Keratinocyte (primary cell): ENCODE measurements at regions not wholly inside any gene's neighbourhood (a gene's known extent, or its start where the extent isn't known, plus 50 kb on each side); places are given as distances from the start of the nearest gene placed in this dataset.

Source experiments
- DNase-seq: peaks from one replicate; pipeline ENCODE4 v3.0.0-alpha.2; 2011; ENCODE audit warnings: low read depth, missing footprints, low spot score
- FAIRE-seq: peaks from 2 replicates; lab custom pipeline; 2011; peaks lifted over from hg19 to GRCh38; lab: Jason Lieb, UNC
- H2AFZ ChIP-seq: 2 replicates; pipeline ENCODE4 v1.6.0; 2012; ENCODE audit warnings: low read length, control low read depth, inconsistent platforms; ENCODE audit not compliant: control insufficient read depth
- H3K27ac ChIP-seq: 2 replicates; pipeline ENCODE4 v1.5.1; 2011; ENCODE audit warnings: low read length; ENCODE audit not compliant: control insufficient read depth, insufficient read depth
- H3K27me3 ChIP-seq: 3 replicates; pipeline ENCODE4 v1.6.0; 2011; ENCODE audit warnings: low read length; ENCODE audit not compliant: control insufficient read depth, insufficient read depth; ENCODE audit errors: extremely low read depth
- H3K36me3 ChIP-seq, 2 experiments: 2 replicates in 1 of 2; 3 replicates in 1 of 2; pipeline ENCODE4 v1.5.1; 2011; ENCODE audit warnings: low read length in 2 of 2, mild to moderate bottlenecking in 1 of 2; ENCODE audit not compliant: control insufficient read depth in 2 of 2, insufficient read depth in 2 of 2; ENCODE audit errors: extremely low read depth in 1 of 2
- H3K4me1 ChIP-seq: 3 replicates; pipeline ENCODE4 v1.5.1; 2011; ENCODE audit warnings: low read length; ENCODE audit not compliant: control insufficient read depth, insufficient read depth; ENCODE audit errors: extremely low read depth
- H3K4me2 ChIP-seq: 3 replicates; pipeline ENCODE4 v1.6.0; 2011; ENCODE audit warnings: low read depth, low read length; ENCODE audit not compliant: control insufficient read depth, insufficient read depth; ENCODE audit errors: extremely low read depth
- H3K4me3 ChIP-seq, 3 experiments: fragments of 200-600 bp in 1 of 3; sonication (generic) in 1 of 3; 2 replicates in 2 of 3; 3 replicates in 1 of 3; pipeline ENCODE4 v1.5.1; 2011 to 2016; ENCODE audit warnings: low read length in 3 of 3, mild to moderate bottlenecking in 3 of 3, control low read depth in 2 of 3, inconsistent platforms in 1 of 3, low read depth in 1 of 3, mixed read lengths in 1 of 3, mixed run types in 1 of 3, moderate library complexity in 1 of 3; ENCODE audit not compliant: control insufficient read depth in 2 of 3, insufficient read depth in 2 of 3; ENCODE audit errors: extremely low read depth in 1 of 3
- H3K79me2 ChIP-seq: 2 replicates; pipeline ENCODE4 v1.6.0; 2012; ENCODE audit warnings: low read length; ENCODE audit not compliant: control insufficient read depth, insufficient read depth
- H3K9ac ChIP-seq: 3 replicates; pipeline ENCODE4 v1.6.0; 2011; ENCODE audit warnings: low read length; ENCODE audit not compliant: control insufficient read depth, insufficient read depth; ENCODE audit errors: extremely low read depth
- H3K9me1 ChIP-seq: 3 replicates; pipeline ENCODE4 v1.6.0; 2011; ENCODE audit warnings: low read length; ENCODE audit not compliant: control insufficient read depth, insufficient read depth; ENCODE audit errors: extremely low read depth
- H3K9me3 ChIP-seq: 2 replicates; pipeline ENCODE4 v1.5.1; 2012; ENCODE audit warnings: low read depth, low read length; ENCODE audit not compliant: control insufficient read depth
- H4K20me1 ChIP-seq: 3 replicates; pipeline ENCODE4 v1.6.0; 2011; ENCODE audit warnings: low read length; ENCODE audit not compliant: control insufficient read depth, insufficient read depth; ENCODE audit errors: extremely low read depth
- CTCF ChIP-seq, 3 experiments: IDR thresholded peaks in 1 of 3; conservative IDR thresholded peaks in 1 of 3; optimal IDR thresholded peaks in 1 of 3; 2 replicates in 2 of 3; 3 replicates in 1 of 3; pipeline versions ENCODE3 to v1.5.1; 2011; ENCODE audit warnings: low read length in 3 of 3, mild to moderate bottlenecking in 3 of 3, moderate library complexity in 2 of 3, control low read depth in 1 of 3, inconsistent platforms in 1 of 3; ENCODE audit not compliant: insufficient read depth in 2 of 3; ENCODE audit errors: extremely low read depth in 1 of 3
- EZH2 ChIP-seq: IDR thresholded peaks from one replicate; pipeline ENCODE4 v1.6.1; 2012; ENCODE audit warnings: inconsistent platforms, mild to moderate bottlenecking, low read length, moderate library complexity
- dilution Hi-C: fragments of 300-500 bp; cut with MboI; formaldehyde crosslinking; loops from one replicate; pipeline ENCODE4 v1.7.0; 2020; ENCODE audit warnings: low sequenced_read_pairs; ENCODE audit not compliant: extremely low pct_ligation_motif_present

GRCh38 chr4:57832083-57832482 lies 721.9 kb upstream of the IGFBP7 start:
- dilution Hi-C loops = no loop called here
- FAIRE-seq = no peak
- H3K4me3 ChIP-seq = no peak overlapping the region
- H3K79me2 ChIP-seq = no peaks in the 10 kb centered on the region
- H3K9me3 ChIP-seq = no peaks in the 10 kb centered on the region
- H3K27ac ChIP-seq = no peak overlapping the region
- H3K9ac ChIP-seq = no peak overlapping the region
- TF ChIP-seq CTCF (optimal IDR thresholded peaks at IDR 0.05 in 1 of 3, IDR thresholded peaks at IDR 0.05 in 1 of 3, conservative IDR thresholded peaks at IDR 0.05 in 1 of 3; ENCODE audit: extremely low read depth in 1 of 3, insufficient read depth in 2 of 3, low read length in 3 of 3) (no peak), EZH2 (no peak)
- no peaks in the 10 kb centered on the region for H3K36me3 ChIP-seq
- no peak overlapping the region for H3K4me2 ChIP-seq
- H4K20me1 ChIP-seq = no peaks in the 10 kb centered on the region
- no peaks in the 10 kb centered on the region for H3K9me1 ChIP-seq
- H3K4me1 ChIP-seq = no peaks in the 10 kb centered on the region
- no peak for DNase-seq
- H3K27me3 ChIP-seq = no peaks in the 10 kb centered on the region
- H2AFZ ChIP-seq = no peak overlapping the region

GRCh38 chr4:57789666-57790065 lies 679.5 kb upstream of the IGFBP7 start:
- no peaks in the 10 kb centered on the region for H3K9me1 ChIP-seq
- no peaks in the 10 kb centered on the region for H3K27me3 ChIP-seq
- H3K36me3 ChIP-seq = no peaks in the 10 kb centered on the region
- no peaks in the 10 kb centered on the region for H3K4me1 ChIP-seq
- TF ChIP-seq EZH2 = no peak
- no peak for TF ChIP-seq CTCF (optimal IDR thresholded peaks at IDR 0.05 in 1 of 3, IDR thresholded peaks at IDR 0.05 in 1 of 3, conservative IDR thresholded peaks at IDR 0.05 in 1 of 3; ENCODE audit: extremely low read depth in 1 of 3, insufficient read depth in 2 of 3, low read length in 3 of 3)
- dilution Hi-C loops = no loop called here
- FAIRE-seq = no peak
- H3K9ac ChIP-seq = no peak overlapping the region
- no peak overlapping the region for H3K4me3 ChIP-seq
- H3K79me2 ChIP-seq = no peaks in the 10 kb centered on the region
- no peak for DNase-seq
- no peak overlapping the region for H3K27ac ChIP-seq
- H3K4me2 ChIP-seq = no peak overlapping the region
- no peaks in the 10 kb centered on the region for H4K20me1 ChIP-seq
- no peak overlapping the region for H2AFZ ChIP-seq
- no peaks in the 10 kb centered on the region for H3K9me3 ChIP-seq
